NCI-H82 (cell line): ENCODE measurements at regions not wholly inside any gene's neighbourhood (a gene's known extent, or its start where the extent isn't known, plus 50 kb on each side); places are given as distances from the start of the nearest gene placed in this dataset.
"Not testable (repeated sequence)": the region's sequence is repeated elsewhere in the genome, so short reads cannot be mapped to it uniquely, and the experiment has no call there.

Source experiments
- DNase-seq: peaks from one replicate; lab custom pipeline; 2025; lab: John Stamatoyannopoulos, UW

GRCh38 chr9:78916884-78917283 lies 620.0 kb downstream of the PSAT1 start:
- DNase-seq: not testable (repeated sequence)

- no peak for DNase-seq
Measured at GRCh38 chr9:78918976-78919375, 622.1 kb downstream of the PSAT1 start.

GRCh38 chr9:78919701-78920100 lies 622.8 kb downstream of the PSAT1 start:
- no peak for DNase-seq

- DNase-seq: no peak
Measured at GRCh38 chr9:78921341-78921740, 624.4 kb downstream of the PSAT1 start.

GRCh38 chr9:78923966-78924659 lies 627.2 kb downstream of the PSAT1 start:
- DNase-seq: no peak

GRCh38 chr9:78927099-78927940 lies 630.4 kb downstream of the PSAT1 start:
- DNase-seq: no peak

- DNase-seq: no peak
Measured at GRCh38 chr9:78928625-78929405, 631.9 kb downstream of the PSAT1 start.

- DNase-seq: no peak
Measured at GRCh38 chr9:78930281-78930680, 633.4 kb downstream of the PSAT1 start.

- DNase-seq: no peak
Measured at GRCh38 chr9:78932849-78933627, 636.1 kb downstream of the PSAT1 start.

GRCh38 chr9:78934880-78935279 lies 636.9 kb upstream of the TLE4 start:
- DNase-seq: no peak

GRCh38 chr9:78938821-78939220 lies 632.9 kb upstream of the TLE4 start:
- no peak for DNase-seq

GRCh38 chr9:78939311-78940065 lies 632.3 kb upstream of the TLE4 start:
- no peak for DNase-seq

- DNase-seq: no peak
Measured at GRCh38 chr9:78940121-78940855, 631.5 kb upstream of the TLE4 start.

GRCh38 chr9:78954286-78954685 lies 617.5 kb upstream of the TLE4 start:
- no peak for DNase-seq

GRCh38 chr9:78958892-78959291 lies 612.9 kb upstream of the TLE4 start:
- DNase-seq: peak; percentile 65

GRCh38 chr9:78962156-78962555 lies 609.6 kb upstream of the TLE4 start:
- no peak for DNase-seq

- no peak for DNase-seq
Measured at GRCh38 chr9:78963911-78964310, 607.9 kb upstream of the TLE4 start.

- no peak for DNase-seq
Measured at GRCh38 chr9:78967596-78968217, 604.1 kb upstream of the TLE4 start.

- no peak for DNase-seq
Measured at GRCh38 chr9:78970375-78970774, 601.4 kb upstream of the TLE4 start.

- peak; percentile 81 for DNase-seq
Measured at GRCh38 chr9:78971540-78971939, 600.2 kb upstream of the TLE4 start.
